ENCODE measurements at regions not wholly inside any gene's neighbourhood (a gene's known extent, or its start where the extent isn't known, plus 50 kb on each side); places are given as distances from the start of the nearest gene placed in this dataset.
"Not testable (repeated sequence)": the region's sequence is repeated elsewhere in the genome, so short reads cannot be mapped to it uniquely, and the experiment has no call there.

GRCh38 chr1:207261971-207262370 is 59.5 kb upstream of the CD55 start:
- Histone ChIP-seq H3K4ac (ENCODE audit: low read depth, low read length) (no peak overlapping the region), H3K4me2 (ENCODE audit: low read length) (no peak overlapping the region), H2AK5ac (ENCODE audit: low read length) (no peak overlapping the region), H3K4me1 (ENCODE audit: control insufficient read depth, low read depth, low read length) (no peaks in the 10 kb centered on the region), H2BK120ac (ENCODE audit: low read depth, low read length) (no peak overlapping the region), H3K79me1 (ENCODE audit: low read length) (no peaks in the 10 kb centered on the region), H3K56ac (ENCODE audit: low read length) (no peak overlapping the region), H3K79me2 (ENCODE audit: control insufficient read depth, insufficient read depth, low read length) (no peaks in the 10 kb centered on the region), H3K27ac (ENCODE audit: low read depth, low read length) (no peak overlapping the region), H3K36me3 (ENCODE audit: control insufficient read depth, insufficient read depth, low read length) (no peaks in the 10 kb centered on the region), H2BK5ac (ENCODE audit: low read length) (no peak overlapping the region), H4K5ac (ENCODE audit: low read length) (no peak overlapping the region), H3K27me3 (ENCODE audit: insufficient read depth, low read length, poor library complexity) (no peaks in the 10 kb centered on the region), H2BK15ac (replicated peaks; ENCODE audit: low read depth) (no peak overlapping the region), H3K9ac (ENCODE audit: low read length) (no peak overlapping the region), H3K4me3 (ENCODE audit: low read length) (no peak overlapping the region), H3K23ac (ENCODE audit: low read length) (no peak overlapping the region), H3K18ac (ENCODE audit: low read length) (no peak overlapping the region), H4K8ac (ENCODE audit: low read depth, low read length) (no peak overlapping the region)
- DNase-seq: no peak

- H3K27me3 ChIP-seq (ENCODE audit: insufficient read depth, low read length, poor library complexity); H4K5ac ChIP-seq (ENCODE audit: low read length); H3K36me3 ChIP-seq (ENCODE audit: control insufficient read depth, insufficient read depth, low read length); H2BK120ac ChIP-seq (ENCODE audit: low read depth, low read length); H3K27ac ChIP-seq (ENCODE audit: low read depth, low read length); H3K23ac ChIP-seq (ENCODE audit: low read length); H3K4me1 ChIP-seq (ENCODE audit: control insufficient read depth, low read depth, low read length); H2BK5ac ChIP-seq (ENCODE audit: low read length); H2BK15ac ChIP-seq (replicated peaks; ENCODE audit: low read depth); H4K8ac ChIP-seq (ENCODE audit: low read depth, low read length); H3K4me3 ChIP-seq (ENCODE audit: low read length); DNase-seq; H2AK5ac ChIP-seq (ENCODE audit: low read length); H3K79me1 ChIP-seq (ENCODE audit: low read length); H3K4ac ChIP-seq (ENCODE audit: low read depth, low read length); H3K4me2 ChIP-seq (ENCODE audit: low read length); H3K79me2 ChIP-seq (ENCODE audit: control insufficient read depth, insufficient read depth, low read length); H3K18ac ChIP-seq (ENCODE audit: low read length); H3K56ac ChIP-seq (ENCODE audit: low read length); H3K9ac ChIP-seq (ENCODE audit: low read length): not testable (repeated sequence)
- no CpG with 5 or more reads among the region's 3 CpGs for WGBS (ENCODE audit: extremely low coverage, insufficient coverage, low lambda C conversion rate)
Observed at GRCh38 chr1:207262891-207263290, 58.6 kb upstream of the CD55 start.

GRCh38 chr1:207264663-207265252 is 56.7 kb upstream of the CD55 start:
- H3K27ac ChIP-seq (ENCODE audit: low read depth, low read length): no peak overlapping the region
- H3K79me1 ChIP-seq (ENCODE audit: low read length): no peaks in the 10 kb centered on the region
- DNase-seq: no peak
- H4K5ac ChIP-seq (ENCODE audit: low read length): no peak overlapping the region
- H2BK5ac ChIP-seq (ENCODE audit: low read length): no peak overlapping the region
- no peaks in the 10 kb centered on the region for H3K79me2 ChIP-seq (ENCODE audit: control insufficient read depth, insufficient read depth, low read length)
- no peak overlapping the region for H3K4me2 ChIP-seq (ENCODE audit: low read length)
- no peak overlapping the region for H4K8ac ChIP-seq (ENCODE audit: low read depth, low read length)
- no peak overlapping the region for H3K4ac ChIP-seq (ENCODE audit: low read depth, low read length)
- H3K4me1 ChIP-seq (ENCODE audit: control insufficient read depth, low read depth, low read length): no peaks in the 10 kb centered on the region
- H3K4me3 ChIP-seq (ENCODE audit: low read length): no peak overlapping the region
- no peaks in the 10 kb centered on the region for H3K27me3 ChIP-seq (ENCODE audit: insufficient read depth, low read length, poor library complexity)
- no peak overlapping the region for H3K56ac ChIP-seq (ENCODE audit: low read length)
- no peaks in the 10 kb centered on the region for H3K36me3 ChIP-seq (ENCODE audit: control insufficient read depth, insufficient read depth, low read length)
- H2BK15ac ChIP-seq (replicated peaks; ENCODE audit: low read depth): no peak overlapping the region
- no peak overlapping the region for H2BK120ac ChIP-seq (ENCODE audit: low read depth, low read length)
- no CpG with 5 or more reads among the region's 3 CpGs for WGBS (ENCODE audit: extremely low coverage, insufficient coverage, low lambda C conversion rate)
- no peak overlapping the region for H3K18ac ChIP-seq (ENCODE audit: low read length)
- no peak overlapping the region for H2AK5ac ChIP-seq (ENCODE audit: low read length)
- no peak overlapping the region for H3K23ac ChIP-seq (ENCODE audit: low read length)
- H3K9ac ChIP-seq (ENCODE audit: low read length): no peak overlapping the region

GRCh38 chr1:207268337-207268736 is 53.1 kb upstream of the CD55 start:
- H4K5ac ChIP-seq (ENCODE audit: low read length): no peak overlapping the region
- no peak for DNase-seq
- H3K27ac ChIP-seq (ENCODE audit: low read depth, low read length): no peak overlapping the region
- WGBS (ENCODE audit: extremely low coverage, insufficient coverage, low lambda C conversion rate): no CpG with 5 or more reads among the region's 1 CpG
- H3K23ac ChIP-seq (ENCODE audit: low read length): no peak overlapping the region
- H3K4ac ChIP-seq (ENCODE audit: low read depth, low read length): no peak overlapping the region
- no peak overlapping the region for H3K4me3 ChIP-seq (ENCODE audit: low read length)
- H3K27me3 ChIP-seq (ENCODE audit: insufficient read depth, low read length, poor library complexity): no peaks in the 10 kb centered on the region
- H3K36me3 ChIP-seq (ENCODE audit: control insufficient read depth, insufficient read depth, low read length): no peaks in the 10 kb centered on the region
- no peaks in the 10 kb centered on the region for H3K79me2 ChIP-seq (ENCODE audit: control insufficient read depth, insufficient read depth, low read length)
- no peaks in the 10 kb centered on the region for H3K79me1 ChIP-seq (ENCODE audit: low read length)
- no peak overlapping the region for H3K56ac ChIP-seq (ENCODE audit: low read length)
- H2BK15ac ChIP-seq (replicated peaks; ENCODE audit: low read depth): no peak overlapping the region
- H2BK120ac ChIP-seq (ENCODE audit: low read depth, low read length): no peak overlapping the region
- H4K8ac ChIP-seq (ENCODE audit: low read depth, low read length): no peak overlapping the region
- H3K4me2 ChIP-seq (ENCODE audit: low read length): no peak overlapping the region
- H2AK5ac ChIP-seq (ENCODE audit: low read length): no peak overlapping the region
- H2BK5ac ChIP-seq (ENCODE audit: low read length): no peak overlapping the region
- no peak overlapping the region for H3K9ac ChIP-seq (ENCODE audit: low read length)
- H3K4me1 ChIP-seq (ENCODE audit: control insufficient read depth, low read depth, low read length): no peaks in the 10 kb centered on the region
- no peak overlapping the region for H3K18ac ChIP-seq (ENCODE audit: low read length)

GRCh38 chr1:207268753-207269511 is 52.5 kb upstream of the CD55 start:
- no peaks in the 10 kb centered on the region for H3K4me1 ChIP-seq (ENCODE audit: control insufficient read depth, low read depth, low read length)
- H3K4ac ChIP-seq (ENCODE audit: low read depth, low read length): no peak overlapping the region
- H3K4me2 ChIP-seq (ENCODE audit: low read length): no peak overlapping the region
- H2BK120ac ChIP-seq (ENCODE audit: low read depth, low read length): no peak overlapping the region
- no peaks in the 10 kb centered on the region for H3K79me1 ChIP-seq (ENCODE audit: low read length)
- H2BK5ac ChIP-seq (ENCODE audit: low read length): no peak overlapping the region
- no peak overlapping the region for H3K4me3 ChIP-seq (ENCODE audit: low read length)
- no peak overlapping the region for H3K56ac ChIP-seq (ENCODE audit: low read length)
- no peaks in the 10 kb centered on the region for H3K27me3 ChIP-seq (ENCODE audit: insufficient read depth, low read length, poor library complexity)
- no peak overlapping the region for H4K5ac ChIP-seq (ENCODE audit: low read length)
- no peaks in the 10 kb centered on the region for H3K79me2 ChIP-seq (ENCODE audit: control insufficient read depth, insufficient read depth, low read length)
- H3K9ac ChIP-seq (ENCODE audit: low read length): no peak overlapping the region
- DNase-seq: no peak
- H2BK15ac ChIP-seq (replicated peaks; ENCODE audit: low read depth): no peak overlapping the region
- H3K18ac ChIP-seq (ENCODE audit: low read length): no peak overlapping the region
- no CpG with 5 or more reads among the region's 5 CpGs for WGBS (ENCODE audit: extremely low coverage, insufficient coverage, low lambda C conversion rate)
- no peak overlapping the region for H2AK5ac ChIP-seq (ENCODE audit: low read length)
- no peaks in the 10 kb centered on the region for H3K36me3 ChIP-seq (ENCODE audit: control insufficient read depth, insufficient read depth, low read length)
- H3K23ac ChIP-seq (ENCODE audit: low read length): no peak overlapping the region
- no peak overlapping the region for H3K27ac ChIP-seq (ENCODE audit: low read depth, low read length)
- no peak overlapping the region for H4K8ac ChIP-seq (ENCODE audit: low read depth, low read length)

All from mesendoderm (in vitro differentiated cells).